NB4 (cell line): ENCODE measurements at regions not wholly inside any gene's neighbourhood (a gene's known extent, or its start where the extent isn't known, plus 50 kb on each side); places are given as distances from the start of the nearest gene placed in this dataset.

Experiments
- CTCF ChIP-seq: IDR thresholded peaks from one replicate; pipeline ENCODE4 v1.5.1; 2012; ENCODE audit warnings: low read depth, low read length
- MAX ChIP-seq: IDR thresholded peaks from 2 replicates; pipeline ENCODE4 v1.6.1; 2011; ENCODE audit warnings: low read depth, low read length
- MYC ChIP-seq: IDR thresholded peaks from 2 replicates; pipeline ENCODE4 v1.6.1; 2011; ENCODE audit warnings: low read depth, low read length
- POLR2A ChIP-seq: IDR thresholded peaks from 2 replicates; pipeline ENCODE4 v1.6.1; 2011; ENCODE audit warnings: mild to moderate bottlenecking; ENCODE audit not compliant: insufficient read length; ENCODE audit errors: extremely low read depth

GRCh38 chr6:169328112-169328801, 74.6 kb upstream of the THBS2 start:
- TF ChIP-seq MAX = no peak
- no peak for TF ChIP-seq CTCF
- TF ChIP-seq POLR2A = no peak
- no peak for TF ChIP-seq MYC
